ENCODE measurements at regions not wholly inside any gene's neighbourhood (a gene's known extent, or its start where the extent isn't known, plus 50 kb on each side); places are given as distances from the start of the nearest gene placed in this dataset.

DNA sequence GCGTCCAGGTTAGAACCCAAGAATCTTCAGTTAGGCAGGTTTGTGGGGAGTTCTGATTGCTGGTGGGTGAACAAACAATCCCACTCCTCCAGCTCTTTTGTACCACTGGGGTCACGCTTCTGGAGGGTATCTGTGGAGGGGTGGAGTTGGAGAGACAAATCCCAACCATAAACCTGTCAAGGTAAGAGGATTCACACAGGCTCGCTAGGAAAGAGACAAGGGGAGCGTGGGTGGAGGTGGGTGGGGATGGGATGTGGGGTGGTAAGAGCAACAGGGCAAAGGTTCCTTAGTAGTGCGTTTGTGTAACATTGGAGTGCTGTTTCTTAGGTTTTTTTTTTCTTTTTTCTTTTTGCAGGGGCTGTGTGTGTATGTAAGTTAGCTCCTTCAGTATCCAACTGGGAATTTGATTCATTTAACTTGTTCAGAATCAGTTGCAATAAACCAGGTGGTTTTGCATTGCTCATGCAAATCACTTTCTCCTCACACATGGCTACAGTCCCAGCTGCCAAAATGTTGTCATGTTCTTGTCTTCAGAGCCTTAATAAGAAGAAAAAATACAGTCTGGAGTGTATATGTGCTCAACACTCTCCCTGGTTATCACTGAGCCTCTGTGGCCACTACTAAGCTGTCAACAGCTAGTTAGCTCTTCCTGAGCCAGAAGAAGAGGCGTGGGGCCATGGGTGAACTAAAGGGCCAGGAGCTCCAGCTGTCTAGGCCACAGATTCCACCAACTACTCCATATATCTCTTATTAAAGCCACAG lies 164.0 kb upstream of the RAD23B start:
- no peak for DNase-seq (ENCODE audit: low read depth)

DNA sequence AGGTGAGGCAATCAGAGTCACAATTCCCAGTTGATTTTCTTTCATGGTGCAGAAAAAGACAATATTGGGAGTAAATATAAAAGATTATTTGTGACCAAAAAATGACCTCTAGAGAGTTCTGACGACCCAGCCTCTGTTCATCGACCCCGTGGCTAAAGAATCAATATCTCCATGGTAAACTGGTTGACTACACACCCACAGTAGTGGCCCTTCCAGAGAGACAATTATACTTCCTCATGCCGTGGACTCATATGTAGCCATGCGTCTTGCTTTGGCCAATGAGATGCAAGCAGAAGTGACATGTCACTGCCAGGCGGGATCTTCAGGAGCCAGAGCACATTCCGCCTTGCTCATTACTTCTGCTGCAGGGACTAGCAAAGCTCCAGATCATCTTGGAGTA lies 163.3 kb upstream of the RAD23B start:
- DNase-seq (ENCODE audit: low read depth) = no peak

DNA sequence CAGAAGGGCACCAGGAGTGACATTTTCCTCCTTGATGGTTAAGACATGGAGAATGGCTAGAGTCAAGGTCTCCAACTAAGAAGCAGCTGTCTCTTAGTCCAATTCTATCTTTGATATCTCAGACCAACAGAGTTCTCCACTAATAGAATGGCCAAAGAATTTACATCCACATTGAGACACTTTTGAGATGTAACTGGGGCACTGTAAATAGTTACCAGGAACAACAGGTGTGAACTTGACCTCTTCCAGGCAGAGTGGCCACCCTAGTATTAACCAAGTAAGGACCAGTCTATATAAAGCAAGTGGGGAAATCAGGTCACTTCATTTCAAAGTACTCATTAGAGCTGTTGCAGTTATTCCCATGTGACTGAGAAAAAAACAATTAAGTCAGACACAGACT lies 159.7 kb upstream of the RAD23B start:
- DNase-seq (ENCODE audit: low read depth) = no peak

DNA sequence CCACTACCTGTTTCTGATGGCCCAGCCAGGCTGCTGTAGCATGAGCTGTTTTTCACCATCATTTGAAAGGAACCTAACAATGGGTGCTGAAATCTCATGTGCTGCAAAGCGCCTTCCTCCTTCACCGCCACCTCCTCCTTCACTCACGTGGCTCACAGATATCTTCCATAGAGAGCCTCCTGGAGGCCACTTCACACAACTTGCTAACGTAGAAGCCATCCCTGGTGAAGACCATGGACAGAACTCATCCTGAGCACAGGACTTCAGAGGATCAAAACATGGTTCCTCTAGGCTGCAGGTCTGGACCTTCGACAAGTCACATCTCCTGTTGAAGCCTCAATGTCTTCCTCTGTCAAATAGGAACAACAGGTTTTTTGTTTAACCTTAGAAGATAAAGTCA lies 155.5 kb upstream of the RAD23B start:
- DNase-seq (ENCODE audit: low read depth) = no peak

DNA sequence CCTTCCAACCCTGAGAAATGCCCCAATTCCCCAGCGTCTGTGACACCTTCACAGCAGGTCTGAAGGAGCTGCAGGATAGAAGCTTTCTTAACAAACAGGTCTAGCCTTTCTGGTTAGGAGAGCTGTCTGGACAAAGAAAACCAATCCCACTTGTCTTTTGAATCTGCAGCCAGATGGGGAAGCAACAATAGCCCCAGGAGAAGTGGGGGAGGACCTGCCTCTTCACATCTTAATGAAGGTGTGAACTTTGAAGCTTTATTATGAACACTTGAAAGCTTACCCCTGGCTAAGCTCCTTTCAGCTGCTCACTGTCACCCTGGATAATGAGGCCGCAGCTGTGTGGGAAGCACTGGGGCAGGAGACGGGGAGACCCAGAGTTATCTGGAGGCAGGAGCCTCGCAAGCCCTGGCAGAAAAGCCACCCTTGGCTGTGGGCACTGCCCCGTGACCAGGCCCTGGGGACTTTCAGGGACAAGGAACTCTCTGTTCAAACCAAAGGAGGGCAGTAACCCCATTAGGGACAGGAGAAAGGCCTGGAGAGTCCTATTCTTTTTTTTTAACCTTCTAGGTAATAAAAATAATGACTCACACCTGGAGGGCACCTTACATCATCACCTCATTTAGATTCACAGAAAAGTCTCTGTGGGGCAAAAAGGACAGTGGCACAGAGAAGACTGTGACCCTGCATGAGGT lies 151.8 kb upstream of the RAD23B start:
- no peak for DNase-seq (ENCODE audit: low read depth)

DNA sequence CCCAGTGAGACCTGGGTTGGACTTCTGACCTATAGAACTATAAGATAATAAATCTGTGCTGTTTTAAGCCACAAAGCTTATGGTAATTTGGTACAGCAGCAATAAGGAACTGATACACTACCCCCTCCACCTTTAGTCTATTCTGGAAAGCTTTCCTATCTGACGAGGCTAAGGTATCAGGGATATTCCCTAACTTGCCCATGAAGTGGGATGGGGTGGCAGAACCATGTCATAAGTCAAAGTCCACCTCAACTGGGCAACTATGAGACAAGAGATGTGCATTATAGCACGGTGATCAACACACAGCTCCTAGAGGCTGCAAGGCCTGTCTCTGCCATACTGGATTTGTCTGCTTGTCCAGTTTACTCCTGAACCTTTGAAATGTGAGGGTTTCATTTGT lies 146.8 kb upstream of the RAD23B start:
- DNase-seq (ENCODE audit: low read depth) = no peak

- DNase-seq (ENCODE audit: low read depth) = no peak
Observed at GRCh38 chr9:107137495-107138202, 145.4 kb upstream of the RAD23B start.

GRCh38 chr9:107138261-107138992 lies 144.7 kb upstream of the RAD23B start:
- DNase-seq (ENCODE audit: low read depth) = no peak

DNA sequence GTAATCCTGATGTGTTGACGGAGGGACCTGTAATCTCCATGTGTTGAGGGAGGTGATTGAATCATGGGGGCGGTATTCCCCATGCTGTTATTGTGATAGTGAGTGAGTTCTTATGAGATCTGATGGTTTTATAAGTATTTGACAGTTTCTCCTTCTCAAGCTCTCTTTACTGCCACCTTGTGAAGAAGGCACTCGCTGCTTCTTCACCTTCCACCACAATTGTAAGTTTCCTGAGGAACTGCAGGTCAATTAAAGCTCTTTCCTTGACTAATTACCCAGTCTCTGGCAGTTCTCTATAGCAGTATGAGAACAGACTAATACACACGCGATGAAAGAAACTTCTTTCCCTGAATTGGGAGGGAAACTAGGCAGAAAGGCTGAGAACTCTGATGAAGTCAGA lies 141.1 kb upstream of the RAD23B start:
- DNase-seq (ENCODE audit: low read depth) = no peak

DNA sequence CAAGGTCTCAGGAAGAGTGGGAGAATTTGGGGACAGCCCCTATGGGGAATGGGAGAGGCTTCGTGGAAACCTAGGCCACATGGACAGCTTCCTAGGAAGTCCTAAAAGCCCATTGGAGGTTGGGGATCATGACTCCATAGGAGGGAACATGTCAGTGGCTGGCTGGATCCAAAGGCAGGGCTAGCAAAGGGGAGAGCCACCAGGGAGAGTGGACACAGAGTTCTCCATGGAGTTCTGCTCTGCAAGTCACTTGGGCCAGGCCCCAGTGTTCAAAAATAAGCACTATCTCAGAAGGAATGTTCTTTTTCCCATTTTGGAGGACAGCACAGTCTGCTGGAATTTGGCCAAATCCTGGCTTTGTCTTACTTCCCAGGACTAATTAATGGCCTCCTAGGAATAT lies 140.6 kb upstream of the RAD23B start:
- no peak for DNase-seq (ENCODE audit: low read depth)

DNA sequence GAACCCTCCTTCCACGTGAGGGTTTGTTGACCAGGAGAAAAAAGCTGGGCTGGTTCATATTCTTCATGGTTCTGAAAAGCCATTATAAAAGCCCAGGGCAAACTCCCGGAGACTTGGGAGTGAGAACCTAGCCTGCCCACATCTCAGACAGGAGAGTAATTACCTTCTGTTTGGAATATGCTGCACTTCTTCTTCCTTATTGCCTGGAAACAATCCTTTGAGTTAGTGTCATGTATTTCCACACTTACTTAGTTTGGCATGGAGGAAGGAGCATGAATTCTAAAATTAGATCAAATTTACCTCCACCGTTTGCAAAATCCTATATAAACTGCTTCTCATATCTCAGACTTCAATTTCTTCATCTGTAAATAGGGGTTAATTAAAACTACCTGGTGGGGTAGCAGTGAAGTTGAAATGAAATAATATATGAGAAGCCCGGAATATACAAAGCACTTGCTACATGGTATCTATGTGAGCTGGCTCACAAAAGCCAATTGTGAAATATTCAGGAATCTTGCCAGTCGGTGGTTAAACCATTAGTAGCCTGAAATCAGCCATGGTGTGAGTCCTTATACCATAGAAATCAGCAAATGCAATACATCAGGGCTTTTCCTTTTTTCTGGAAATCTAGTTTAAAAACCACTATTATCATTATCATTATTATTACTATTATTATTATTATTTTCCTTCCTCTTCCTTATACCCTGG lies 140.0 kb upstream of the RAD23B start:
- no peak for DNase-seq (ENCODE audit: low read depth)

- no peak for DNase-seq (ENCODE audit: low read depth)
Observed at GRCh38 chr9:107144475-107144874, 138.6 kb upstream of the RAD23B start.

GRCh38 chr9:107147134-107147533 lies 135.9 kb upstream of the RAD23B start:
- no peak for DNase-seq (ENCODE audit: low read depth)

DNA sequence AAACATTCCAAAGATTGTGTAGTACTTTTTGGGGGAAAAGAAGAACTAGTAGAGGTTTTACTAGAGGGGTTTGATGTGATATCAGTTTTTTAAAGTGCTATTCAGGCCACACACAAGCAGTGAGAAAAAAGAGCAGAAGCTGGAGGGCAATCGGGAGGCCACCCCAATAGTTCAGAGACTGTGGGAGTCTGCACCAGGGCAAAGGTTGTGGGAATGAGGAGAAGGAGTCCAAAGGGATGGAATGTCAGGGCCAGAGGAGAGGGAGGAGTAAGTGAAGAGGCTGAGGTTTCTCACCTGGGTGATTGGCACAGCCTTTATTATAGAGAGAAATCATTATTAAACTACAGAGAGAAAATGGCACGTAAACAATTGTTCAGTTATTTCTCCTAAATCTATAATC lies 134.9 kb upstream of the RAD23B start:
- DNase-seq (ENCODE audit: low read depth) = no peak

GRCh38 chr9:107149756-107150155 lies 133.3 kb upstream of the RAD23B start:
- DNase-seq (ENCODE audit: low read depth) = no peak

DNA sequence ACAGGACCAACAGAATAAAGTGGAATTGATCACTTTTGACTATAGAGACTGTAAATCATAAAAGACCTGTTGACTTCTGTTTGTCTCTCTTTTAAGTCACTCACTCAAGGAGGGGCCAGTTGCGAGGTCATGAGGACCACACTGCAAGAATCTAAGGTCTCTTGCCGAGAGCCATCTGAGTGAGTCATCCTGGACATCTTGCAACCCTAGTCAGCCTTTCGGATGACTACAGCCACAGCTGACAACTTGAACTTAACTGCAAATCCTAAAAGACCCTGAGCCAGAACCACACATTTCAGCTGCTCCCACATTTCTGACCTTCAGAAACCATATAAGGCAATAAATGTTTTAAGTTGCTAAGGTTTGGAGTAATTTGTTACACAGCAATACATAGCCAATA lies 129.7 kb upstream of the RAD23B start:
- DNase-seq (ENCODE audit: low read depth) = no peak

DNA sequence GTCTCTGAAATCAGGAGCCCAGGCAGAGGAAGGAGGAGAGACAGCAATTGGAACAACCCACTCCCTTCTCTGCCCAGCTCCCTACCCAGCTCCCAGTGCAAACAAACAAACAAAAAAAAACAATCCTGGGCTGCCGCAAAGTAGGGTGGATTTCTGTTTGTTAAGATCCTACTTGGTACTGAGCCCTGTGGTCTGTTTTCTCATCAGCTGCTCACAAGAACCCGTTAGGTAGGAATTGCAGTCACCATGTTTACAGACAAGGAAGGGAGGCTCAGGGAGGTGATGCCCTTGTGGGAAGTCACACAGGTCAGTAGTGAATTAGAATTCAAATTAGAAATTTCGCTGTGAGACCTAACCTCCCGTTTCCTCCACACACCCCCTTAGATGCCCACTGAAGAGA lies 128.8 kb upstream of the RAD23B start:
- DNase-seq (ENCODE audit: low read depth) = no peak

DNA sequence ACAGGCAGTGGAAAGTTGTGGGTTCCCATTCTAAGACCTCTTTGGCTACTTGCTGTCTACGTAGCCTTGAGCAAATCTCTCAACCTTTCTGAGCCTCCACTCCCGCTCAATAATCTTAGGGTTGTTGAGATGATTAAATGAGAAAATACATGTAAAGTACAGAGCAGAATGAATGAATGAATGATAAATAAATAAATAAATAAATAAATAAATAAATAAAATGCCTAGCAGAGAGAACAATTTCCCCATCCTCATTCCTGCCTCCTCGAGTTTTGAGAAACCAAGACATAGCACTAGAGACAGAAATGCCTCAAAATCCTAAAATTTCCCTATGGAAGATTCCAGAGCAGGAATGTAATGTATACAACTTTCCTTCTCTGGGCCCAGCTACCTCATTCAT lies 128.3 kb upstream of the RAD23B start:
- no peak for DNase-seq (ENCODE audit: low read depth)

DNA sequence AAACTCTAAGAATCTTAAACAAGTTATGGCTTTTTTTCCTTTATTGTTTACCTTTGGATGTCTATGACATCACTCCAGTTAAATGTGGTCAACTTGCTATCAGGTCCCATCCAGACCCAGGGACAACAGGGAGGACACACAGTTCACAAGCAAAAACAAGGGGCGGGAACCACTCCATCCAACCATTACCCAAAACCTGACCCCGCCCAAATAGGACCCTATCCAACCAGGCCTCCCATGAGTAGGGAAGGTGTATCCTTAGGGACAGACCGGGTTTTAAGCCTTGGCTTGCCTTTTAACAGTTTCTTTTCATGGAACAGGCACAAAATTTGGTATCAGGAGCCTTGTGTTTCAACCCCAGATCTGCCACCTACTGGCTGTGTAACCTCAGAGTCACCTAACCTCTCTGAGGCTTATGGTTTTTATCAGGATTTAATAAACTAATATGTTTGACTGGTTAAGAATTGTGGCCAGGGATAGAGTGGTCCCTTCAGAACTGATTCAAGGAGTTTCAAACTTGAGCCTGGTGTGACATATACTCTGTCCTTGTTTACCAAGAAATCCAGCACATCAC lies 127.7 kb upstream of the RAD23B start:
- DNase-seq (ENCODE audit: low read depth) = no peak

DNA sequence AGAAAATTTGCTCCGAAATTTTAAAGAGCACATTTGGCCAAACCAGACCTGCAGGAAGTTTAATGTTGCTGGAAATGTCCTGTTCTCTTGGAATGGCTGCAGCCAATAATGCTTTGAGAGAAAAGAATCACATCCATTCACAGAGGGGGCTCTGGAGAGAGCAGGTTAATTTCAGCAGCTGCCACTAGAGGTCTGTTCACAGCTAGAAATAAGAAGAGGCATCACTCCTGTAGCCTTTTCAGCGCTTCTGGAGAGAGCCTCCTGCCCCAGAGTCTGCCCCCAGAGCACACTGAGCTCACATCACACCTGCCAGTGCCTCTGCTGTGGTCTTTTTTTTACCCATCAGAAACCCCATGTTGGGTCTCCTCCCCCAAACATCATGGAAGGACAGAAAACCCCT lies 124.8 kb upstream of the RAD23B start:
- DNase-seq (ENCODE audit: low read depth) = no peak

DNA sequence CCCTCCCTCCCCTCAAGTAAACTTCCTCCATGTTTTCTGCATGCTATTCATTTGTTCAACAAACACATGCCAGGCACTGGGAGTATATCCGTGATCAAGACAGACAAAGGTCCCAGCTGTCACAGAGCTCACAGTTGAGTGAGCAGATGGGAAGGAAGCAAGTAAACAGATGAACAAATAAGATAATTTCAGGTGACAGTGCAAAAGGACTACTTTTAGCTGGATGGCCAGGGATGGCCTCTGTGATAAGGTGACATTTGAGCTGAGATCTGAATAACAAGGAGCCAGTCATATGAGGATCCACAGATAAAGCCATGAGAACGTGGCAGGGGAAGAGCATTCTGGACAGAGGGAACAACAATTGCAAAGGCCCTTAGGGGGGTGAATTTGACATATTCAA lies 121.7 kb upstream of the RAD23B start:
- no peak for DNase-seq (ENCODE audit: low read depth)

DNA sequence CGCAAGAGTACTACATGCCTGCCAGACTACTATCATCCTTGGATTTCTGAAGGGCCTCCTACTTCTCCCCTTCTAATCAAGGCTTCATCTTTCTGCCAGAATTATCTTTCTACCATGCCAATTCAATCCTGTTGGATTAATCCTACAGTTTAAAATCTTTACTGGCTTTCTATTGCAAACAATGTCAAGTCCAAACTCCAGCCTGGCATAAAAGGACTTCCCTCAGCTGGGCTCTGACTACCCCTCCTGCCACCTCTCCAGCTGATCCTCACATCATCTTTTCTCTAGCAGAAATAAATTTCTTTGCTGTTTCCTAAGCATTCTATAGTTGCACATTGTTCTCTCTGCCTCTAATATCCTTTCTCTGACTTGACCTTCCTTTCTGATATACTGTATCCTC lies 119.7 kb upstream of the RAD23B start:
- DNase-seq (ENCODE audit: low read depth) = no peak

All from stimulated activated CD8-positive, alpha-beta memory T cell treated with anti-CD3 and anti-CD28 coated beads, Interleukin-7, amount 100 ng/mL, for 24 hours (primary cell).